DND-41 (cell line): ENCODE measurements at regions not wholly inside any gene's neighbourhood (a gene's known extent, or its start where the extent isn't known, plus 50 kb on each side); places are given as distances from the start of the nearest gene placed in this dataset.

Experiments
- ATAC-seq: fragments of 200-7000 bp; cut with Tn5 transposase; 3 replicates; pipeline ENCODE4 v1.9.1; 2021; ENCODE audit warnings: low read depth; ENCODE audit not compliant: insufficient read depth
- DNase-seq: peaks from one replicate; pipeline ENCODE4 v3.0.0-alpha.2; 2020
- H2AFZ ChIP-seq: 2 replicates; pipeline ENCODE4 v1.6.0; 2012; ENCODE audit warnings: low read depth, low read length
- H3K27ac ChIP-seq: 2 replicates; pipeline ENCODE4 v1.5.1; 2012; ENCODE audit warnings: low read length, inconsistent platforms
- H3K27me3 ChIP-seq: fragments of 200-600 bp; sonication (generic); 2 replicates; pipeline ENCODE4 v1.6.0; 2012; ENCODE audit warnings: low read length, mild to moderate bottlenecking, inconsistent platforms; ENCODE audit not compliant: insufficient read depth, poor library complexity
- H3K36me3 ChIP-seq: 2 replicates; pipeline ENCODE4 v1.5.1; 2012; ENCODE audit warnings: low read length, inconsistent platforms; ENCODE audit not compliant: insufficient read depth
- H3K4me1 ChIP-seq: 2 replicates; pipeline ENCODE4 v1.5.1; 2012; ENCODE audit warnings: mild to moderate bottlenecking, low read length; ENCODE audit not compliant: insufficient read depth
- H3K4me2 ChIP-seq: 2 replicates; pipeline ENCODE4 v1.6.0; 2012; ENCODE audit warnings: mild to moderate bottlenecking, moderate library complexity, low read length, inconsistent platforms; ENCODE audit not compliant: insufficient read depth
- H3K4me3 ChIP-seq, 2 experiments: fragments of 200-600 bp in 1 of 2; shearing (Covaris generic) in 1 of 2; 2 replicates each; pipeline ENCODE4 v1.5.1; 2012 to 2016; ENCODE audit warnings: inconsistent platforms in 2 of 2, low read length in 2 of 2, mild to moderate bottlenecking in 2 of 2, low read depth in 1 of 2, moderate library complexity in 1 of 2
- H3K79me2 ChIP-seq: 2 replicates; pipeline ENCODE4 v1.6.0; 2012; ENCODE audit warnings: low read length, inconsistent platforms; ENCODE audit not compliant: insufficient read depth
- H3K9ac ChIP-seq: 2 replicates; pipeline ENCODE4 v1.6.0; 2012; ENCODE audit warnings: low read depth, mild to moderate bottlenecking, inconsistent platforms, low read length, moderate library complexity
- H3K9me3 ChIP-seq: 2 replicates; pipeline ENCODE4 v1.5.1; 2012; ENCODE audit warnings: low read length, moderate library complexity, mild to moderate bottlenecking, inconsistent platforms; ENCODE audit not compliant: insufficient read depth, severe bottlenecking
- H4K20me1 ChIP-seq: 2 replicates; pipeline ENCODE4 v1.6.0; 2012; ENCODE audit warnings: low read length; ENCODE audit not compliant: insufficient read depth
- CTCF ChIP-seq: IDR thresholded peaks from 2 replicates; pipeline ENCODE4 v1.5.1; 2012; ENCODE audit warnings: borderline replicate concordance, low read length, moderate library complexity, mild to moderate bottlenecking; ENCODE audit not compliant: poor library complexity, severe bottlenecking; ENCODE audit errors: extremely low read depth
- EZH2 ChIP-seq: IDR thresholded peaks from 3 replicates; pipeline ENCODE4 v1.6.1; 2012; ENCODE audit warnings: borderline replicate concordance, low read depth, mild to moderate bottlenecking, moderate library complexity, low read length, inconsistent platforms; ENCODE audit not compliant: severe bottlenecking

- Histone ChIP-seq H3K4me1 (no peaks in the 10 kb centered on the region), H2AFZ (no peak overlapping the region), H3K9me3 (no peaks in the 10 kb centered on the region), H3K9ac (no peak overlapping the region), H3K27ac (no peak overlapping the region), H3K27me3 (peaks cover 7% of the 10 kb centered on the region), H3K79me2 (no peaks in the 10 kb centered on the region), H3K36me3 (no peaks in the 10 kb centered on the region), H3K4me3 (no peak overlapping the region), H4K20me1 (no peaks in the 10 kb centered on the region), H3K4me2 (no peak overlapping the region)
- ATAC-seq (no peak), DNase-seq (no peak)
- TF ChIP-seq EZH2 (no peak), CTCF (no peak)
Observed at GRCh38 chr10:130409331-130409730, 273.1 kb downstream of the GLRX3 start.

GRCh38 chr10:130409931-130410330, 273.7 kb downstream of the GLRX3 start:
- no peak overlapping the region for H3K27ac ChIP-seq
- H3K4me2 ChIP-seq = no peak overlapping the region
- no peaks in the 10 kb centered on the region for H3K9me3 ChIP-seq
- DNase-seq (no peak), ATAC-seq (no peak)
- no peaks in the 10 kb centered on the region for H4K20me1 ChIP-seq
- peaks cover 2% of the 10 kb centered on the region for H3K27me3 ChIP-seq
- H3K36me3 ChIP-seq = no peaks in the 10 kb centered on the region
- no peaks in the 10 kb centered on the region for H3K79me2 ChIP-seq
- H3K4me3 ChIP-seq = no peak overlapping the region
- H3K4me1 ChIP-seq = no peaks in the 10 kb centered on the region
- TF ChIP-seq EZH2 (no peak), CTCF (no peak)
- H3K9ac ChIP-seq = no peak overlapping the region
- no peak overlapping the region for H2AFZ ChIP-seq

- ATAC-seq (no peak), DNase-seq (no peak)
- no peaks in the 10 kb centered on the region for H3K9me3 ChIP-seq
- H3K79me2 ChIP-seq = no peaks in the 10 kb centered on the region
- H3K27ac ChIP-seq = no peak overlapping the region
- no peaks in the 10 kb centered on the region for H4K20me1 ChIP-seq
- H3K4me1 ChIP-seq = no peaks in the 10 kb centered on the region
- no peaks in the 10 kb centered on the region for H3K27me3 ChIP-seq
- no peak overlapping the region for H3K4me3 ChIP-seq
- no peaks in the 10 kb centered on the region for H3K36me3 ChIP-seq
- H2AFZ ChIP-seq = no peak overlapping the region
- TF ChIP-seq EZH2 (no peak), CTCF (no peak)
- H3K9ac ChIP-seq = no peak overlapping the region
- H3K4me2 ChIP-seq = no peak overlapping the region
Observed at GRCh38 chr10:130411496-130412085, 275.4 kb downstream of the GLRX3 start.

- no peak overlapping the region for H3K27ac ChIP-seq
- no peak overlapping the region for H3K4me2 ChIP-seq
- no peak for TF ChIP-seq CTCF
- TF ChIP-seq EZH2 = no peak
- H3K27me3 ChIP-seq = no peaks in the 10 kb centered on the region
- H3K4me1 ChIP-seq = no peaks in the 10 kb centered on the region
- ATAC-seq (no peak), DNase-seq (no peak)
- H3K79me2 ChIP-seq = no peaks in the 10 kb centered on the region
- no peaks in the 10 kb centered on the region for H4K20me1 ChIP-seq
- H3K4me3 ChIP-seq = no peak overlapping the region
- H3K36me3 ChIP-seq = no peaks in the 10 kb centered on the region
- H3K9ac ChIP-seq = no peak overlapping the region
- no peaks in the 10 kb centered on the region for H3K9me3 ChIP-seq
- H2AFZ ChIP-seq = no peak overlapping the region
Observed at GRCh38 chr10:130412317-130412716, 276.1 kb downstream of the GLRX3 start.
